Thyroid gland (tissue), 4 donors: ENCODE measurements at regions not wholly inside any gene's neighbourhood (a gene's known extent, or its start where the extent isn't known, plus 50 kb on each side); places are given as distances from the start of the nearest gene placed in this dataset.

Experiments used
- CTCF ChIP-seq, 6 experiments: fragments of 200-600 bp in 3 of 6; fragments of 450-650 bp in 3 of 6; sonication (generic) in 3 of 6; IDR thresholded peaks; one replicate each; pipeline ENCODE4 v1.5.1; 2016 to 2019; ENCODE audit warnings: antibody characterized with exemption in 6 of 6, mild to moderate bottlenecking in 2 of 6, inconsistent platforms in 1 of 6, moderate library complexity in 1 of 6
- POLR2A ChIP-seq, 2 donors: fragments of 450-650 bp; IDR thresholded peaks; one replicate each; pipeline ENCODE4 v1.6.1; 2017; ENCODE audit warnings: antibody characterized with exemption in 2 of 2, mild to moderate bottlenecking in 2 of 2, moderate library complexity in 1 of 2

GRCh38 chr4:111362941-111363361 is 740.1 kb upstream of the PITX2 start:
- no peak for TF ChIP-seq CTCF (IDR thresholded peaks at IDR 0.05)
- TF ChIP-seq POLR2A (IDR thresholded peaks at IDR 0.05): no peak
